Ishikawa (cell line): ENCODE measurements at regions not wholly inside any gene's neighbourhood (a gene's known extent, or its start where the extent isn't known, plus 50 kb on each side); places are given as distances from the start of the nearest gene placed in this dataset.

Source experiments
- EGR1 ChIP-seq: IDR thresholded peaks from 2 replicates; pipeline ENCODE4 v1.6.1; 2012
- EP300 ChIP-seq: IDR thresholded peaks from 2 replicates; pipeline ENCODE4 v1.6.1; 2012; ENCODE audit warnings: borderline replicate concordance
- RAD21 ChIP-seq: IDR thresholded peaks from 2 replicates; pipeline ENCODE4 v1.6.1; 2012; ENCODE audit warnings: low read depth
- TAF1 ChIP-seq: IDR thresholded peaks from 2 replicates; pipeline ENCODE4 v1.6.1; 2012; ENCODE audit warnings: low read depth, mild to moderate bottlenecking
- TCF12 ChIP-seq: IDR thresholded peaks from 2 replicates; pipeline ENCODE4 v1.6.1; 2012; ENCODE audit warnings: low read depth
- TF ChIP-seq, protein P1 (sequence below): IDR thresholded peaks from 2 replicates; pipeline ENCODE4 v1.6.1; 2012

DNA sequence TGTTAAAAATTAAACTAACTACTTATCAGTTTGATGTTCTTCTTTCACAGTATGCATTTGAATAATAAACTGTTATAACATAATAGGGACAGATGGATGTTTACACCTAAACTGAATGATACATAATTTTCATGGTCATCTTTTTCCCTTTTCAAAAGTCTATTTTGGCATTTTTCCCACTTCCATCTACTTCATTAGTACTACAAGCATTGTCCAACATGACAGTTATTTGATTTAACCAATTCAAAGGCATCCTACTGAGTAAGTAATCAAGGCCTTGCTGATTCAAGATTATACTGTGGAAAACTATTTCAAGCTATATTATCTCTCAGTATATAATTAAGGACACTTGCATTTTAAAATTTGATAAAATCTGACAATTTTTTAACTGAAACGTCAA, 212.9 kb downstream of the FAT4 start:
- TF ChIP-seq EP300 (no peak), TAF1 (no peak), RAD21 (no peak), TCF12 (no peak), EGR1 (no peak)
- TF ChIP-seq, protein P1, sequence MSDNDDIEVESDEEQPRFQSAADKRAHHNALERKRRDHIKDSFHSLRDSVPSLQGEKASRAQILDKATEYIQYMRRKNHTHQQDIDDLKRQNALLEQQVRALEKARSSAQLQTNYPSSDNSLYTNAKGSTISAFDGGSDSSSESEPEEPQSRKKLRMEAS: no peak
